GM12878 (cell line): ENCODE measurements at regions not wholly inside any gene's neighbourhood (a gene's known extent, or its start where the extent isn't known, plus 50 kb on each side); places are given as distances from the start of the nearest gene placed in this dataset.

Source experiments
- ATAC-seq: fragments of 200-7000 bp; cut with Tn5 transposase; 3 replicates; pipeline ENCODE4 v1.9.1; 2020; ENCODE audit warnings: mild to moderate bottlenecking, moderate library complexity
- BruUV-seq: library from RNA; stranded (reverse); fragments of 400-500 nt; replicated peaks from 2 replicates; lab custom pipeline; 2021; lab: Mats Ljungman, UMichigan
- CTCF ChIA-PET: fragments of 300-600 bp; sonication (Branson Sonifier 250); formaldehyde crosslinking; extraction: SDS; loops from one replicate; lab custom pipeline; 2021; ENCODE audit warnings: inconsistent platforms; lab: Yijun Ruan, JAX
- POLR2A ChIA-PET: fragments of 350-600 bp; formaldehyde crosslinking; extraction: SDS; loops from one replicate; lab custom pipeline; 2021; ENCODE audit warnings: inconsistent platforms; lab: Charles Lee
- RAD21 ChIA-PET: fragments of 300-600 bp; sonication (Branson Sonifier 250); formaldehyde crosslinking; loops from one replicate; lab custom pipeline; 2023; ENCODE audit warnings: antibody characterized with exemption; ENCODE audit not compliant: unreplicated experiment; lab: Charles Lee
- SMC1A ChIA-PET: fragments of 300-600 bp; sonication (Branson Sonifier 250); formaldehyde crosslinking; loops from one replicate; lab custom pipeline; 2023; ENCODE audit not compliant: unreplicated experiment, uncharacterized antibody; lab: Charles Lee
- DNase-seq: peaks from one replicate; pipeline ENCODE4 v3.0.0-alpha.2; 2011; ENCODE audit warnings: low read depth, low spot score
- FAIRE-seq: peaks from 3 replicates; lab custom pipeline; 2011; peaks lifted over from hg19 to GRCh38; lab: Jason Lieb, UNC
- H2AFZ ChIP-seq: 2 replicates; pipeline ENCODE4 v1.6.0; 2011; ENCODE audit warnings: low read depth, low read length, control low read depth; ENCODE audit not compliant: control insufficient read depth
- H3K27ac ChIP-seq: 2 replicates; pipeline ENCODE4 v1.5.1; 2011; ENCODE audit warnings: control low read depth; ENCODE audit not compliant: control insufficient read depth, insufficient read depth
- H3K27me3 ChIP-seq, 2 experiments: replicated peaks in 1 of 2; 2 replicates each; pipeline versions ENCODE4 v1.6.0 to v1.6.1; 2011; ENCODE audit warnings: low read length in 1 of 2; ENCODE audit not compliant: control insufficient read depth in 2 of 2, insufficient read depth in 2 of 2
- H3K36me3 ChIP-seq, 2 experiments: 2 replicates each; pipeline ENCODE4 v1.5.1; 2011; ENCODE audit warnings: low read length in 1 of 2; ENCODE audit not compliant: control insufficient read depth in 2 of 2, insufficient read depth in 2 of 2
- H3K4me1 ChIP-seq: 2 replicates; pipeline ENCODE4 v1.6.1; 2011; ENCODE audit warnings: mild to moderate bottlenecking, low read length, moderate library complexity, mixed read lengths; ENCODE audit not compliant: control insufficient read depth, insufficient read depth
- H3K4me2 ChIP-seq: 2 replicates; pipeline ENCODE4 v1.6.0; 2011; ENCODE audit warnings: control low read depth; ENCODE audit not compliant: control insufficient read depth, insufficient read depth
- H3K4me3 ChIP-seq: fragments of 200-600 bp; sonication (generic); 2 replicates; pipeline ENCODE4 v1.5.1; 2016
- H3K79me2 ChIP-seq: 2 replicates; pipeline ENCODE4 v1.6.0; 2011; ENCODE audit warnings: low read length; ENCODE audit not compliant: control insufficient read depth, insufficient read depth
- H3K9ac ChIP-seq: 2 replicates; pipeline ENCODE4 v1.8.0; 2011; ENCODE audit warnings: low read length, control low read depth, mixed read lengths; ENCODE audit not compliant: control insufficient read depth, insufficient read depth
- H3K9me3 ChIP-seq: replicated peaks from 3 replicates; pipeline ENCODE4 v1.5.1; 2011; ENCODE audit warnings: mild to moderate bottlenecking, low read length; ENCODE audit not compliant: control insufficient read depth, insufficient read depth
- H4K20me1 ChIP-seq: 2 replicates; pipeline ENCODE4 v1.6.0; 2011; ENCODE audit not compliant: control insufficient read depth, insufficient read depth
- BRCA1 ChIP-seq: IDR thresholded peaks from 2 replicates; pipeline ENCODE4 v1.6.1; 2011; ENCODE audit warnings: low read depth, low read length, improper control_type of control experiment
- CEBPB ChIP-seq, 2 experiments: fragments of 150-350 bp in 1 of 2; IDR thresholded peaks; 2 replicates each; pipeline ENCODE4 v1.6.1; 2012 to 2014; ENCODE audit warnings: low read depth in 2 of 2, low read length in 2 of 2, borderline replicate concordance in 1 of 2, inconsistent platforms in 1 of 2
- E2F4 ChIP-seq: IDR thresholded peaks from 2 replicates; pipeline ENCODE4 v1.6.1; 2012; ENCODE audit warnings: low read depth, low read length, improper control_type of control experiment
- EZH2 ChIP-seq: IDR thresholded peaks from 2 replicates; pipeline ENCODE4 v1.6.1; 2012; ENCODE audit warnings: low read depth, mild to moderate bottlenecking, control low read depth, inconsistent platforms, low read length, borderline replicate concordance; ENCODE audit not compliant: control insufficient read depth
- IRF3 ChIP-seq: fragments of 450-650 bp; IDR thresholded peaks from 2 replicates; pipeline ENCODE4 v1.6.1; 2014; ENCODE audit warnings: mild to moderate bottlenecking
- PAX8 ChIP-seq: fragments of 450-650 bp; IDR thresholded peaks from 2 replicates; pipeline ENCODE4 v1.6.1; 2017; ENCODE audit warnings: mild to moderate bottlenecking, moderate library complexity
- RELA ChIP-seq: fragments of 450-650 bp; IDR thresholded peaks from 2 replicates; pipeline ENCODE4 v1.8.0; 2014; ENCODE audit warnings: borderline replicate concordance; ENCODE audit not compliant: partially characterized antibody
- SMAD1 ChIP-seq: fragments of 450-650 bp; IDR thresholded peaks from 2 replicates; pipeline ENCODE4 v1.6.1; 2018; ENCODE audit warnings: mild to moderate bottlenecking, low read depth; ENCODE audit not compliant: partially characterized antibody
- SMC3 ChIP-seq: IDR thresholded peaks from 2 replicates; pipeline ENCODE4 v1.6.1; 2011; ENCODE audit warnings: low read length, improper control_type of control experiment, borderline replicate concordance
- TBL1XR1 ChIP-seq: IDR thresholded peaks from 2 replicates; pipeline ENCODE4 v1.6.1; 2012; ENCODE audit warnings: low read depth, low read length, improper control_type of control experiment
- ZNF592 ChIP-seq: fragments of 450-650 bp; IDR thresholded peaks from 2 replicates; pipeline ENCODE4 v1.6.1; 2017; ENCODE audit warnings: mild to moderate bottlenecking, moderate library complexity
- ZSCAN29 ChIP-seq: fragments of 450-650 bp; IDR thresholded peaks from 2 replicates; pipeline ENCODE4 v1.6.1; 2017; ENCODE audit warnings: mild to moderate bottlenecking, moderate library complexity
- WGBS: methylation state at CpG from one replicate; pipeline ENCODE4 v1.1.6; 2016; ENCODE audit warnings: low lambda C conversion rate; ENCODE audit not compliant: insufficient replicate concordance, insufficient coverage; ENCODE audit errors: missing lambda C conversion rate; 5-methylcytosine and 5-hydroxymethylcytosine counted together
- in situ Hi-C: fragments of 300-500 bp; cut with MboI; formaldehyde crosslinking; loops from 9 replicates; pipeline ENCODE4 v1.14.3; 2018; ENCODE audit warnings: mixed read lengths
- intact Hi-C: fragments of 100-400 bp; cut with micrococcal nuclease; formaldehyde crosslinking; loops from one replicate; pipeline ENCODE4 v1.14.2; 2022; ENCODE audit not compliant: unreplicated experiment

GRCh38 chr10:78432583-78432982, 398.9 kb downstream of the RPS24 start:
- TF ChIP-seq SMC3 (no peak), ZSCAN29 (no peak), PAX8 (no peak), TBL1XR1 (no peak), ZNF592 (no peak), IRF3 (no peak), RELA (no peak), BRCA1 (no peak), SMAD1 (no peak), EZH2 (no peak), E2F4 (no peak), CEBPB (IDR thresholded peaks at IDR 0.05; ENCODE audit: borderline replicate concordance in 1 of 2, low read depth in 2 of 2, low read length in 2 of 2) (no peak)
- no peak for ATAC-seq
- no peaks in the 10 kb centered on the region for H4K20me1 ChIP-seq
- intact Hi-C loops: loop anchor here (10.0 kb wide), 1 partner anchor 762 kb away; no protein-coding TSS in a partner anchor
- H3K27ac ChIP-seq: no peak overlapping the region
- CTCF ChIA-PET: interaction anchor here (1.6 kb wide), 1 partner anchor 225 kb away, joined by 5 read pairs; no protein-coding TSS in a partner anchor
- in situ Hi-C loops: no loop called here
- no TSS peak for BruUV-seq
- no peak for FAIRE-seq
- RAD21 ChIA-PET: no interaction called here
- SMC1A ChIA-PET: no interaction called here
- no peaks in the 10 kb centered on the region for H3K79me2 ChIP-seq
- H3K4me3 ChIP-seq: no peak overlapping the region
- no peak overlapping the region for H3K9ac ChIP-seq
- 45% methylated on average over 2 of the region's 2 CpGs for WGBS
- no peaks in the 10 kb centered on the region for H3K36me3 ChIP-seq
- no peak overlapping the region for H3K4me2 ChIP-seq
- DNase-seq: no peak
- no peaks in the 10 kb centered on the region for H3K4me1 ChIP-seq
- POLR2A ChIA-PET: no interaction called here
- H3K9me3 ChIP-seq: no peaks in the 10 kb centered on the region
- peaks cover 0 to 3% of the 10 kb centered on the region in 2 experiments for H3K27me3 ChIP-seq
- no peak overlapping the region for H2AFZ ChIP-seq
